Putamen (tissue), 1 donor: ENCODE measurements at regions not wholly inside any gene's neighbourhood (a gene's known extent, or its start where the extent isn't known, plus 50 kb on each side); places are given as distances from the start of the nearest gene placed in this dataset.

Source experiments
- DNase-seq: peaks from one replicate; pipeline ENCODE4 v3.0.0-alpha.2; 2016; ENCODE audit warnings: low spot score

DNA sequence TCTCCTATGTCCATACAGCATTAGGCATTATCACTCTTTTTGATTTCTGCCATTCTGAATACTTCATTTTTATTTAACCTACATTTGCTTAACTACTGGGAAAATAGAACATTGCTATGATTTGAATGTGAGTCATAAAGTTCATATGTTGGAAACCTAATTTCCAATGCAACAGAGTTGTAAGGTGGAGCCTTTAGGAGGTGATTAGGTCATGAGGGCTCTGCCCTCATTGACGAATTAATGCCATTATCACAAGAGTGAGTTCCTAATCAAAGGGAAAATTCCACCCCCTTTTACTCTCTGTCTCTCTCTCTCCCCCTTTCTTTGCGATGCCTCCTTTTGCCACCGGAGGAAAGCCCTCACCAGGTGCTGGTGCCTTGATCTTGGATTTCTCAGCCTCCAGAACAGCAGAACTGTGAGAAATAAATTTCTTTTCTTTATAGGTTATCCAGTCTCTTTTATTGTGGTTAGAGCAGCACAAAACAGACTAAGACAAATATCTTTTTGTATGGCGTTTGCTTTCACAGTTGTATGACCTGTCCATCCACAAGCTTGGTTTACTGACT is 180.1 kb upstream of the ARID2 start:
- DNase-seq, result no peak

DNA sequence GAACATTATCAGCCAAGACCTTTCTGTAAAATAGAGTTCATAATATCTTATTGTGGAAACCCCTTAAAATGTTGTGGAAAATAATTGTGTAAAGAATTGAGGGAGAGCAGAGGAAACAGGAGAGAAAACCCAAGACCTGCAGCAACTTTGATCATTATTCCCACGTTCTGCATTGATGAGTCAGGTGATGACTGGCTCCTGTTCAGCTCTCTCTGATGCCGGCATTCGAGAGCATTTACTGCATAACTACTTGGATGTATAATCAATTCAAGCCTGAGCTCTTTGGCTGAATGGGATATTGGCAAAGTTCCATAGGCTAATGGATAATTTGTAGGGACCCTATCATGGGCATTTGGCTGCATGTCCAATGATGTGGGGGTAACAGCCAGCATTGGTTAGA is 176.3 kb upstream of the ARID2 start:
- no peak for DNase-seq

DNA sequence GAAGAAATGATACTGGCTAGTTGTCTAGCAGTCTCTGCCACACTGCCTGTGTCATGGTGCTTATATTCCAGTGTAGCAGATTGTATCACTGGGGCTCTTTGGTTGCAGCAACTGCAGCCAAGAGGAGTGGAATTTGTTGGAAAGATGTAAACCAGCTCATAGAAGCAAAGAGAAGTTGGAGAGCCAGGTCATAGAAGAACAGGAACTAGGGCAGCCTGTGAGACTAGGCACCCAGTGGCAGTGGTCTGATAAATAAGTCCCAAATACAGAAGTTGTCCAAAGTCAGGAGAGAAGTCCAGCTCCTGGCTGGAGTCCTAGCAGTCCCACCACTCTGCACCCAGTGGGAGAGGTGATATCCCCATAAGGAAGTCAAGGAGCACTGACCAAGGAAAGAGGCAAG is 172.5 kb upstream of the ARID2 start:
- DNase-seq, result peak; percentile 13

DNA sequence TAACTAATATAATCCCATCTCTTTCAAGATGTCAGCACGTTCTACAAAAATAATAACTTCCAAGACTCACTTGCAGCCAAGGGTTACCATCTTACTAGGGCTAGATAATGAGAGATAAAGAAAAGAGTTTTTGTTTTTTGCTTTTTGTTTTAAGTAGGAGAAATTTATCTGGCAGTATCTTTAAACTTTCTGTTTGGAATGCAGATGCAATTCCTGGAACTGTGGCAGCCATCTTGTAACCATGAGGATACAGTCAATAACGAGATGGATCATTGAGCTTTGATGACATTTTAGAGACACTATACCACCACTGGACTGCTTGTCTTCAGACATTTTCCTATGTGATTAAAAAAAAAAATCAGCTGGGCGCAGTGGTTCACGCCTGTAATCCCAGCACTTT is 171.2 kb upstream of the ARID2 start:
- DNase-seq, result no peak

DNA sequence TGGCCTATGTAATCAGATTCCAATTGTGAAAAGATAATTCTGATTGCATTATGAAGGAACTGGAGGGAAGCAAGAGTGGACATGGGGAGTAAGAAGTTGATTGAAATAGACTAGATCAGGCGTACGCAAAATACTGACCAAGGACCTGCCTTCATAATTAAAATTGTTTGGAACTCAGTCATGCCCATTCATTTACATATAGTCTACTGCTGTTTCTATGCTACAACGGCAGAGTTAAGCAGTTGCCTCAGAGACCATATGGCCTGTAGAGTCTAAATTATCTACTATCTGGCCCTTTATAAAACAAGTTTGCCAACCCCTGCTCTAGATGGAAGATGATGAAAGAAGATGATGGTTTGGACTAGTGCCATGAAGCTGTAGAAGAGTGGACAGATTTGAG is 170.0 kb upstream of the ARID2 start:
- DNase-seq, result no peak

DNA sequence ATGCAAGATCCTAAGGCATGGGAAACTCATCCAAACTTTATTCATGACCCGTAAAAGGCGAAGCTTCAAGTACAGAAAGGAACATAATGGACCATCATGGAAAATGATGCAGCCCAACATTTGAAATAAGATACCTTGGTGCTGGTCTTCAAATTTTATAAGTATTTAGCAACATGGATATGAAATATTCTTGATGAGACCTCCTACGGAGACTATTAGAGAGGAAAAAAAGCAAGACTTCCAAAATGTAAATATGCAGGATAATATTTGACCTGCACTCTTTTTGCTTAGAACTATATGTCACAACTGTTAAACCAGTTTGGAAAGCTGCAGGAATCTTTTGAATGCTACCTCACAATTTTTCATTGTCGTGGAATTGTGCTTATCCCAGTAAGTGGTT is 168.8 kb upstream of the ARID2 start:
- DNase-seq, result no peak

DNA sequence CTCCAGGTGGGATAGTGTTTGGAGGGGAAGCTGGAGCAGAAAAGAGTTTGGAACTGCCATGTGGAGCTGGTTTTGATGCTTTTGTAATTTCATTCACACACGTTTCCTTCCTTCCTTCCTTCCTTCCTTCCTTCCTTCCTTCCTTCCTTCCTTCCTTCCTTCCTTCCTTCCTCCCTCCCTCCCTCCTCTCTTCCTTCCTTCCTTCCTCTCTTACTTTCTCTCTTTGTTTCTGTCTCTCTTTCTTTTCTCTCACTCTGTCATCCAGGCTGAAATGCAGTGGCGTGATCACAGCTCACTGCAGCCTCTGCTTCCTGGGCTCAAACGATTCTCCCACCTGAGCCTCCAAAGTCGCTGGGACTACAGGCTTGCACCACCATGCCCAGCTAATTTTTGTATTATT is 168.0 kb upstream of the ARID2 start:
- DNase-seq, result no peak

DNA sequence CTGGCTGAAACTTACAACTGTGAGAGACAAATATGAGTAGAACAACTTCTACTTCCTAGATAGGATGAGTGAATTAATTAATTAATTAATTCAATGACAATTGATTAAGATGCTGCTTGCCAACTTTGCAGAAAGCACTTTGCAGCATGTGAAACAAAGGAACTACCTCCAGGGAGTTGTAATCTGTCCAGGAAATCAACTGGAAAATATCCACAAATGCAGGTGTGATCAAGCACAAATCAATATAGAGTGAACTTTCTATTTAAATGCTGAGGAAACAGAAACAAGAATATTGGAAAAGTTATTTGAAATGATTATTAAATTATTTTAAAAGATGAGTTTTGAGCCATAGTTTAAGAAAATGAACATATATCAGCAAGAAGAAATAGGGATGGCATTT is 163.9 kb upstream of the ARID2 start:
- no peak for DNase-seq

DNA sequence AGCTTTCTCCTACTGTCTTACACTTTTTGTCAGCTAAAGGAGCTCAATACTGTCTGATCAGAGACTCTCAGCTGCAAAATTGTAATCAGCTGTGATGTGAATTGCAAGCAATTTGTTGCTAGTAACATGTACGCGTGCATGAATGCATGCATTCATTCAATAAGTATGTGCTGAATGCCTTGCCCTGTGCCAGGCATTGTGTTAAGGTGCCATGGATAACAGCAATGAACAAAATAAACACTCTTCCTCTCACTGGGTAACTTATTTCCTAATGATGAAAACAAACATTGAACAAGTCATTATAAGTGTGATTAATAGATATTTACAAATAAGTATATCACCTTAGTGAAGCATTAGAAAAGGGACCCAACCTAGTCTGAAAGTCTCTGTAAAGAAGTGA is 163.2 kb upstream of the ARID2 start:
- no peak for DNase-seq

DNA sequence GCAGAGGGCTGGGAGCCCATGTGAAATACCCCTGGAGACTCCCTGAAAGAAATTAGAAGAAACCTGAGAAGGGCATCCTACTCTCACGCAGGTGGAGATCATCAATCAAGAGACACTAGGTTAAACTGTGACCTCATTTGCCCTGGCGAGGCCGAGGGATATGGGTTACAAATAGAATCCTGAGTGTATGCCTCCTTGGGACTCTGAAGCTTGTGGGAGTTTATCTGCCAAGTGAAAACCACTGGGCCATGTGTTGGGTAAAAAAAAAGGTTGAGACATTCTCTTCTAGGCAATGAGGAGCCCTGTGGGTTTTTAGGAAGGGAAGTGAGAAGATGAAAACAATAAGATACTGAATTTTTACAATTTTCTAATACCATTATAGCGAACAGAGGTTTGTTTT is 160.7 kb upstream of the ARID2 start:
- DNase-seq, result no peak

DNA sequence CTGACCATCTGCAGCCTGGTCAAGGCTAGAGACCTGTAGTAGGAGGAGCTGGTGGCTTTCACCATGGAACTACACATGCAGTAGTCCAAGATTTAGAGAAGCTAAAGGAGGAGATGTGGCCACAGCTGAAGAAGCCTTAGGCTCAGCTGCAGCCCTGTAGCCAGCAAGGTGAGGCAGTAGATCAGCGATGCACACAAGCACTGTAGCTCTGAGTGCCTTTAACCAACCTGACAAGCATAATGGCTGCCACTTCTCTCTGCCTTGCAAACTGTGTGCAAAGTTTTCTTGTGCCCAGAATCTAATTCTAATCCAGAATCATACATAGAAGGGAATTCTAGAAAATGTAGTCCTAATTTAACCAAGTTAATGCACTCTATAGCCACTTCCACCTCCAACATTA is 159.0 kb upstream of the ARID2 start:
- no peak for DNase-seq

DNA sequence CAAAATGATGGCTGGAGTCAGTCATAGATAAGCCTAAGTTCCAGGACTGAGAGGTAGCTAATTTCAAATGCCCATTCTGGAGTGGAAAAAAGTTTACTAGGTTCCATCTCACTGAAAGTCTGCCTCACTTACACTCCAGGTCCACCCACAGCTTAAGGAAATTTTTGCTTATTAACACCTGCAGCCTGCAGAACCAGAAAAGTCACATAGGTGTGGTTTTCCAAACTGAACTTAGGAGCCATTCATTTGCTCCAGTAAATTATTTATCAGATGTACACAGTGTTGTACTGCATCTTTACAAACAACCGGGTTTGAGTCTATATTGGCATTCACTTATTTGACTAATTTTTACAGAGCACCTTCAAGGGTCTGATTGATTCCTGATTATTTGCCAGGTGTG is 157.4 kb upstream of the ARID2 start:
- DNase-seq, result no peak

DNA sequence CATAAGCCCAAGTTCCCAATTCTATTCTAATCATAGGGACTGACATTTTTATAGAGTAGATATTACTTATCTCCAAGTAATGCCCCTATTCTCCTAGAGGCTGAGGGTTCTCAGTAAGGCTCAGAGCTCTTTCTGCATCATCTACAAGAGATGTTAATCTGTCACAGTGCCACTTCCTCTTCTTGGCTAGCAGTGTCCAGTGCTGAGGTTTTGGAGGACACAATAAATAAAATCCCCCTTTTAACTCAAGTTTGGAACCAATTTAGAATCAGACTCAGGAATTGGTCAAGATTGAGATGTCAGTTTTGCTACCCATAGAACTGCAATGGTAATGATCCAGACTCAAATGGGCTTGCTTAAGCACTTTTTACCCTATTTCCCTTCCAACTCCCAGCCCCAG is 154.1 kb upstream of the ARID2 start:
- no peak for DNase-seq

DNA sequence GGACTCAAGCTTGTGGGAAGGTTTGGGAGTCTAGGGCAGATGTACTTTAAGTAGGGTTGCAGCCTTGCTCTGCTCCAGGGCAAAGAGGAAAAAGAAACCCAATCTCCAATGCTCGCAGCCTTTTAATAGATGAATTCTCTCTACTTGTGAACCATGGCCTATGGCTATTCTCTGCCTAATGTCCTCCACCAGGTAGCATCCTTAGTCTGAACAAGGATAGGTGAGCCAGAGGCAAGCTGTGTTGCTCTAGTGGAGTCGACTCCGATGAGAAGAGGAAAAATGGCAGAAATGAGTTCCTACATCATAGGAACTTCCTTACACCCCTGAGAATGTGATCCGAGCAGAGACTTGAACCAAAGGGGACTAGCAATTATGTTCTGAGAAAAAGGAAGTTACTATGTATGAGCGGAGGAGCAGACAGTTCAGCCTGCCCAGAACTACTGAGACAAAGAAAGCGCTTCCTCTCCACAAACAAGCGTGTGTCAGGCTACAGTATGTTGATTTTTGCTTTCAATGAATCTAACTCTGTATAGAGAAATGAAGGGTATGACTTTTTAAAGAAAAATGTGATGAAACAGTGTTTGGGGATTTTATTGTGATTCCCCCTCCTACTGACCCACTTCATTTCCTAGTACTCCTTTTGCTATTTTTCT is 153.6 kb upstream of the ARID2 start:
- no peak for DNase-seq

DNA sequence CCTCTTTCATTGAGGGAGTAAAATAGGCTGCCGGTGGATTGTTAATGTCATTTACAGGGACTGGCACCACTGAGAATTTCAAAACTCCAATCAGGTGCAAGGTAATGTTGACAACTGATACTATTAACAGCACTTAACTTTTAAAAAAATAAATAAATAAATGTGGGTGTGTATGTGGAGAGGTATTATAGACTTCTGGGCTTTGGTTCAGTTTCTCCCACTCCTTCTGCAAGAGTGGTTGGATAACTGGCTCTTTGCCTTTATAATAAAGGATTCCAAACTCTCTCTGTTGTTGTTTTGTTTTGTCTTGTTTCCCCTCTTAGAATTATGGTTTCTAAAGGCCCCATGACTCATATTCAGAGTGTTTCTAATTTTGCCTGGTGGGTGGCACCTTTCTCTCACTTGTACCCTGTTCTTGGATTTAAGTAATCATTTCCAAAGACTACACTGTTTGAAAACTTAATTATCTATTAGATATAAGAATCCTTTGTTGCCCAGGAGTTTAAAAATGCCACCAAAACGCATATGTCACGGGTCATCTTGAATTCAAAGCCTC is 151.6 kb upstream of the ARID2 start:
- no peak for DNase-seq

DNA sequence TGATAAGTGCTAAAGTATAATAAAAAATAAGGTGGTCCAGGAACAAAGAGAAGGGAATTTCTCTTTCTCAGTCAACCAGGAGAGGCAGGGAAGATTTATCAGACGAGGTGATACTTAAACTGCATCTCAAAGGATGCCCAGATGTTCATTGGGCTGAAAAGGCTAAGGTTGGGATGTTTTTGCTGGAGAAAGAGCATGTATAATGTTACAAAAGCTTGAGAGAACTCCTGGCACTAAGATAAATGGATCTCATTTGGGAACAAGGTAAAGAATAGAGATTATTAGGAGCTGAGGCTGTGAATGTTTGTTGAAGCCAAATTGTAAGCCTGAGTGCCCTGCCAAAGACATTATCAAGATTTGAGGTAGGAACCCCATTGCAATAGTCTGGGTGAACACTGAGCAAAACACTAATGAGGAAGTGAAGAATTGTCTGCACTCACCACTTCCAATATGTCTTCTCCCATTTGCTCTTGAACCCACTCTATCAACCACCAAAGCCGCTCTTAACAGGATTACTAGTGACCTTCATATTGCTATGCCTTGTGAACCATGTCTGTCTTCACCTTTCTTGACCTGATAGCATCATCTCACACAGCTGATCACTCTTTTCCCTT is 149.0 kb upstream of the ARID2 start:
- DNase-seq, result no peak

DNA sequence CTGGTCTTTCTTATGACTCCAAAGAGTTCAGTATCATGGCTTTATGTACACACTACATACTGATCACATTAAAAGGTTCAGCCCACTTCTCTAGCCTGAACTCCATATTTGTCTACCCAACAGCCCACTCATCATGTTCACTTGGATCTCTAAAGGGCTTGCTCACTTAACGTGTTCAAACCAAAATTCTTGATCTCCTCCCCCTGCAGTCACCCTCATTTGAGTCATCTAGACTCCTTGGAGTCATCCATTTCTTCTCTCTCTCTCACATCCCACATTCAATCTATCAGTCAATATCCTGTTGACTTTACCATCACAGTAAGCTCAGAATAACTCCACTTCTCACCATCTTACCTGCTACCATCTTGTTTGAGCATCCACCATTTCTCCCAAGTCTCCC is 148.4 kb upstream of the ARID2 start:
- no peak for DNase-seq

DNA sequence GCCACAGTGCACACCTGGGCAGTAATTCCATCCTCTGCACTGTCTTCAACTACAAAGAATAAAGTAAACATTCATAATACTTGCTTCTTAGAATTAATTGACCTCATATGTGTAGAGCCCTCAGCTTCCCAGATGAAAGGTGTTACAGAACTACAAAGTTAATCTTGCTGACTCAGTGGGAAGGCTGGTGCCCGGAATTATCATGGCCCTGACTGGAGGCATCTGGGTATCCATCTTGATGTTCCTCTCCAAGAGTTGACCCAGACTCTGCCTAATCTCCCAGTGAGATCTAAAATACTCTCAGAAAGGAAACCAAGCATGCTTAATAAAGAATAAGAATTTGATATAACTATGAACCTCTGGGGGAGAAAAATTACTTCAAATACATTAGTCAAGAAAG is 147.0 kb upstream of the ARID2 start:
- no peak for DNase-seq

DNA sequence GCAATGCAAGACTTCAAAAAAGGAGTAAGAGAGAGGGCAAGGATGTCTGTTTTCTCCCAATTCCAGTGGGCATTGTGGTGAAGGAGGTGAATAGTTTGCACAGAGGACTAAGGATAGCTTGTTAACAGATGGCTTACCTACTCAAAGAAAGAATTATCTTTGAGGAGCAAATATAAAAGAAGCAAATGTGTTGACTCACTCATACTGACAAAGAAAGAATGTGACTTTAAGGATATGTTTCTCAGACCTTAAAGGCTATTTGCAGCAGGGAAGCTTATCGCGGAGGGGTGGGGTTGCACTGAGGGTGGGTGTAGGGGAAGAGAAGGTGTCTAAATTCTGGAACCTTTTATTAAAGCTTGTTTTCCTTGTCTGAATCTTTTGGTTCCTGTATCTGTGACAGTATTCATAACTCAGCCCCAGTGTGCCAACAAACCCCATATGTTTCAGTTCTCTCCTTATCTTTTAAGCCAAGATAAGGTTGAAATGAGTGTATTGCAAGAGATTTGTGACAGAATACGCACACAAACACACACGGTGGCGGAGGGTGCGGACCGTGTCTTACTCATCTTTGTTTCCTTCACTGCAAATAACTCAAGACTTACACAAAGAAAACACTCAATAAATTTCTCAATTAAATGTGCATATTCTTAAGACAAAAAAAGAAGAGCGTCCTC is 146.4 kb upstream of the ARID2 start:
- DNase-seq, result no peak

DNA sequence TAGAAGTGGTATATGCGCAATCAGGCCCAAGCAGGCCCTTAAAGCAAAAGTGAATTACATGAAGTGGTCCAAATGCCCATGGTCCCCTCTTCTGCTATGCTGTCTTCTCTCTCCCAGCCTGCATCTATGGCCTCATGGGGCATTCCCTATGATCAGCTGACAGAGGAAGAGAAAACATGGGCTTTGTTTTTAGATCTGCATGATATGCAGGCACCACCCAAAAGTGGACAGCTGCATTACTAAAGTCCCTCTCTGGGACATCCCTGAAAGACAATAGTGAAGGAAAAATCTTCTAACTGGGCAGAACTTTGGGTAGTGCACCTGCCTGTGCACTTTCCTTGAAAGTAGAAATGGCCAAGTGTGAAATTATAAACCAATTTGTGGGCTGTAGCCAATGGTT is 145.2 kb upstream of the ARID2 start:
- DNase-seq, result no peak

DNA sequence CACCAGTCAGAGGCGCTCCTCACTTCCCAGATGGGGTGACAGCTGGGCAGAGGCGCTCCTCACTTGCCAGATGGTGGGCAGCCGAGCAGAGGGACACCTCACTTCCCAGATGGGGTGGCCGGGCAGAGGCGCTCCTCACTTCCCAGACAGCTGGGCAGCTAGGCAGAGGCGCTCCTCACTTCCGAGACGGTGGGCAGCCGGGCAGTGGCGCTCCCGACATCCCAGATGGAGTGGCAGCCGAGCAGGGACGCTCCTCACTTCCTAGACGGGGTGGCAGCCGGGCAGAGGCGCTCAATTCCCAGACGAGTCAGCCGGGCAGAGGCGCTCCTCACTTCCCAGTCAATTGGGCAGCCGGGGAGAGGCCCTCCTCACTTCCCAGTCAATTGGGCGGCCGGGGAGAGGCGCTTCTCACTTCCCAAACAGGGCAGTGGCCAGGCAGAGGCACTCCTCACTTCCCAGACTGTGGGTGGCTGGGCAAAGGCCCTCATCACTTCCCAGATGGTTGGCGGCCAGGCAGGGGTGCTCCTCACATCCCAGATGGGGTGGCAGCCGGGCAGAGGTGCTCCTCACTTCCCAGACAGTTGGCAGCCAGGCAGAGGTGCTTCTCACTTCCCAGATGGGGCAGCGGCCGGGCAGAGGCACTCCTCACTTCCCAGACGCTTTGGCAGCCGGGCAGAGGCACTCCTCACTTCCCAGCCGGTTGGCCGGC is 143.8 kb upstream of the ARID2 start:
- DNase-seq, result no peak

DNA sequence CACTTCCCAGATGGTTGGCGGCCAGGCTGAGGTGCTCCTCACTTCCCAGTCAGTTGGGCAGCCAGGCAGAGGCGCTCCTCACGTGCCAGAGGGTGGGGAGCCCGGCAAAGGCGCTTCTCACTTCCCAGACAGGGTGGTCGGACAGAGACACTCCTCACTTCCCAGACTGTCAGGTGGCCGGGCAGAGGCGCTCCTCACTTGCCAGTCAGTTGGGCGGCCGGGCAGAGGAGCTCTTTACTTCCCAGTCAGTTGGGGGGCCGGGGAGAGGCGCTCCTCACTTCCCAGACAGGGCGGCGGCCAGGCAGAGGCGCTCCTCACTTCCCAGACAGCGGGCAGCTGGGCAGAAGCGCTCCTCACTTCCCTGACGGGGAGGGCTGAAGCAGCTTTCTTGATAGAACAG is 143.0 kb upstream of the ARID2 start:
- DNase-seq, result no peak

DNA sequence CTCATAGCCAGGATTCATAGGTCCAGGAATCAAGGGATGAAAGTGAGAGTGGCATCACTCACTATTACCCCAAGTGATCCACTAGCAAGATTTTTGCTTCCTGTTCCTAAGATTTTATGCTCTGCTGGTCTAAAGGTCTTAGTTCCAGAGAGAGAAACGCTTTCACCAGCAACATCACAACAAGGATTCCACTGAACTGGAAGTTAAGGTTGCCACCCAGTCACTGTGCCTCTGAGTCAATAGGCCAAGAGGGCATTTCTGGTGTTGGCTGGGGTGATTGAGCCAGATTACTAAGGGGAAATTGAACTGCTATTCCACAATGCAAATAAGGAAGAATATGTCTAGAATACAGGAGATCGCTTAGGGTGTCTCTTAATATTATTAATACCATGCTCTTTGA is 142.5 kb upstream of the ARID2 start:
- DNase-seq, result no peak
